RWPE1 (cell line): ENCODE measurements at regions not wholly inside any gene's neighbourhood (a gene's known extent, or its start where the extent isn't known, plus 50 kb on each side); places are given as distances from the start of the nearest gene placed in this dataset.

Experiments used
- CTCF ChIA-PET: fragments of 350-600 bp; sonication (Branson Sonifier 250); formaldehyde crosslinking; extraction: SDS; loops from one replicate; lab custom pipeline; 2021; lab: Yijun Ruan, JAX
- POLR2A ChIA-PET: fragments of 400-600 bp; formaldehyde crosslinking; extraction: SDS; loops from one replicate; lab custom pipeline; 2020; ENCODE audit warnings: antibody characterized with exemption; ENCODE audit not compliant: low non-redundant PET; lab: Yijun Ruan, JAX
- DNase-seq: peaks from one replicate; pipeline ENCODE4 v3.0.0; 2012; ENCODE audit warnings: low spot score
- H3K27ac ChIP-seq: fragments of 450-650 bp; 2 replicates; pipeline ENCODE4 v1.5.1; 2017
- TF ChIP-seq, protein P1 (sequence below): fragments of 450-650 bp; conservative IDR thresholded peaks from 2 replicates; pipeline ENCODE4 v1.5.1; 2017; ENCODE audit warnings: low read depth, mild to moderate bottlenecking

DNA sequence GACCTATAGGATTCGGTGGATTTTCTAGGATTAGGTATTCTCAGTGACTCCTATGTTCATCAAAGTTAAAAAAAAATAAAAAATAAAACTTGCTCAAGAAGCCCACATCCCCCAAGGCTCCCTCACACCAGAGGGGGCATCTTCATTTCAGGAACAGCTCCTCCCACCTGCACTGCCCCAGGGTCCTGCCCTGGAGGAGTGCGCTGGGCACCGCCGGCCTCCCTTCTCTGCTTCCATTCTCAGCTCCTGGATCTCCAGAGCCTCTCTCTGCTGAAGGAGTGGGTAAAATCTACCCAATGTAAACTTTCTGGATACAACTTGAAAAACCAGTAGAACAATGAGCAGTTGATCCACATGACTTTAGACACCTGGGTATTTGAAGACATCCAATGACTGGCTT, 359.8 kb upstream of the IRX4 start:
- CTCF ChIA-PET: interaction anchor here (0.6 kb wide), 1 partner anchor 187 kb away, joined by 3 read pairs; no protein-coding TSS in a partner anchor
- POLR2A ChIA-PET: no interaction called here
- DNase-seq: no peak
- no peak overlapping the region for H3K27ac ChIP-seq
- TF ChIP-seq, protein P1, sequence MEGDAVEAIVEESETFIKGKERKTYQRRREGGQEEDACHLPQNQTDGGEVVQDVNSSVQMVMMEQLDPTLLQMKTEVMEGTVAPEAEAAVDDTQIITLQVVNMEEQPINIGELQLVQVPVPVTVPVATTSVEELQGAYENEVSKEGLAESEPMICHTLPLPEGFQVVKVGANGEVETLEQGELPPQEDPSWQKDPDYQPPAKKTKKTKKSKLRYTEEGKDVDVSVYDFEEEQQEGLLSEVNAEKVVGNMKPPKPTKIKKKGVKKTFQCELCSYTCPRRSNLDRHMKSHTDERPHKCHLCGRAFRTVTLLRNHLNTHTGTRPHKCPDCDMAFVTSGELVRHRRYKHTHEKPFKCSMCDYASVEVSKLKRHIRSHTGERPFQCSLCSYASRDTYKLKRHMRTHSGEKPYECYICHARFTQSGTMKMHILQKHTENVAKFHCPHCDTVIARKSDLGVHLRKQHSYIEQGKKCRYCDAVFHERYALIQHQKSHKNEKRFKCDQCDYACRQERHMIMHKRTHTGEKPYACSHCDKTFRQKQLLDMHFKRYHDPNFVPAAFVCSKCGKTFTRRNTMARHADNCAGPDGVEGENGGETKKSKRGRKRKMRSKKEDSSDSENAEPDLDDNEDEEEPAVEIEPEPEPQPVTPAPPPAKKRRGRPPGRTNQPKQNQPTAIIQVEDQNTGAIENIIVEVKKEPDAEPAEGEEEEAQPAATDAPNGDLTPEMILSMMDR: no peak

GRCh38 chr5:2241842-2242241, 359.1 kb upstream of the IRX4 start:
- ChIA-PET POLR2A (no interaction called here), CTCF (interaction anchor here (0.6 kb wide), 1 partner anchor 186 kb away, joined by 3 read pairs; no protein-coding TSS in a partner anchor)
- DNase-seq: no peak
- TF ChIP-seq, protein P1: no peak
- no peak overlapping the region for H3K27ac ChIP-seq

DNA sequence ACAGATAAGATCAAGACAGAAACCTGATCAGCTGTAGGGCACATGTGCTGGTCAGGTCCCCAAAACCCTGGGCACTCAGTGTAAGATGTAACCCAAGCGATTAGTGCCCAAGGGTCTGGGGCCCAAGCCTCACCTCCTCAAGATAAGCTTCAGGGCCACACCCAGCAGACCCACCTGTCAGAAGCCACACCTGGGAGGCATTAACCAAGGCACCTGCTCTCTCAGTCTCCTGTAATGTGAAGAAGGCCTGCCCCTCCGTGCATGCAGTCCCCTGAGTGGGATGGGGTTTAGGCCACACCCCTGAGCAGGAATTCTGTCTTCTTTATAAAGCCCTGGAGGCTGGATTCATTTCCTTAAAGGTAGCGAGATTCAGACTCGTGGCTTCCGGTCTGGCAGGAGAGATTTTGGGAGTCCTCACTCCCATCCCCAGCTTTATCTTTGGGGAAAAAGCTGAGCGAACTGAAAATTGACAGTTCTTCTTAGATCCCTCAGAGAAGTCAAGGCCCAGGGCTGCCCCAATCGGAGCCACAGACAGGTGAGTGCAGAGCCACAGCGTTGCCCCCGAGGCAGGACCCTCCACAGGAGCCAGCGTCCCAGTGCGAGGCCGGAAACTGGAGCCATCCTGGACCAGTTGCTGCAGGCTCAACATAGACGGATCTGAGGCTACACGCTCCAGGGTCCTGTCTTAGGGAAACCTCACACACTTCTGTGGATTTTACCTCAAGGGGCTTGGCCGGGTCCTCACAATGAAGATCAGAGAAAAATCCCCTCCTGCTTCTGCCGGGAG, 357.6 kb upstream of the IRX4 start:
- CTCF ChIA-PET: no interaction called here
- no peak for DNase-seq
- POLR2A ChIA-PET: no interaction called here
- H3K27ac ChIP-seq: no peak overlapping the region
- TF ChIP-seq, protein P1: no peak

- ChIA-PET POLR2A (no interaction called here), CTCF (interaction anchor here (0.5 kb wide), 1 partner anchor 95 kb away, joined by 4 read pairs; no protein-coding TSS in a partner anchor)
- no peak overlapping the region for H3K27ac ChIP-seq
- TF ChIP-seq, protein P1: no peak
- DNase-seq: no peak
Measured at GRCh38 chr5:2239201-2239910, 356.6 kb upstream of the IRX4 start.

GRCh38 chr5:2238732-2239131, 356.0 kb upstream of the IRX4 start:
- TF ChIP-seq, protein P1: no peak
- H3K27ac ChIP-seq: no peak overlapping the region
- ChIA-PET POLR2A (no interaction called here), CTCF (interaction anchor here (0.5 kb wide), 1 partner anchor 96 kb away, joined by 4 read pairs; no protein-coding TSS in a partner anchor)
- DNase-seq: no peak

- POLR2A ChIA-PET: no interaction called here
- no peak overlapping the region for H3K27ac ChIP-seq
- no peak for DNase-seq
- TF ChIP-seq, protein P1: no peak
- CTCF ChIA-PET: no interaction called here
Measured at GRCh38 chr5:2227433-2227832, 344.7 kb upstream of the IRX4 start.
